Panc1 (cell line): ENCODE measurements at regions not wholly inside any gene's neighbourhood (a gene's known extent, or its start where the extent isn't known, plus 50 kb on each side); places are given as distances from the start of the nearest gene placed in this dataset.

Experiments
- ATAC-seq: fragments of 200-7000 bp; cut with Tn5 transposase; 2 replicates; pipeline ENCODE4 v1.9.1; 2020; ENCODE audit warnings: mild to moderate bottlenecking, moderate library complexity
- BruUV-seq: library from RNA; stranded (reverse); fragments of 400-500 nt; replicated peaks from 2 replicates; lab custom pipeline; 2021; lab: Mats Ljungman, UMichigan
- CTCF ChIA-PET: fragments of 300-600 bp; sonication (Branson Sonifier 250); formaldehyde crosslinking; loops from one replicate; lab custom pipeline; 2022; ENCODE audit warnings: antibody characterized with exemption; lab: Charles Lee
- POLR2A ChIA-PET: fragments of 300-600 bp; sonication (Branson Sonifier 250); formaldehyde crosslinking; loops from one replicate; lab custom pipeline; 2022; ENCODE audit warnings: antibody characterized with exemption; lab: Charles Lee
- DNase-seq: peaks from one replicate; pipeline ENCODE4 v3.0.0-alpha.2; 2010; ENCODE audit warnings: low read depth, low spot score
- H3K27ac ChIP-seq: 2 replicates; pipeline ENCODE4 v1.5.1; 2011; ENCODE audit warnings: mild to moderate bottlenecking, low read length, inconsistent platforms
- H3K27me3 ChIP-seq: fragments of 200-500 bp; sonication (Bioruptor generic); 2 replicates; pipeline ENCODE4 v1.6.0; 2014; ENCODE audit warnings: low read length, inconsistent platforms; ENCODE audit not compliant: control insufficient read depth, insufficient read depth
- H3K36me3 ChIP-seq: fragments of 200-500 bp; sonication (Bioruptor generic); 2 replicates; pipeline ENCODE4 v1.5.1; 2014; ENCODE audit warnings: inconsistent platforms, mild to moderate bottlenecking, low read length, moderate library complexity; ENCODE audit not compliant: control insufficient read depth, insufficient read depth
- H3K4me1 ChIP-seq: 2 replicates; pipeline ENCODE4 v1.5.1; 2011; ENCODE audit warnings: inconsistent platforms, mild to moderate bottlenecking, low read length, moderate library complexity; ENCODE audit not compliant: control insufficient read depth, insufficient read depth
- H3K4me3 ChIP-seq, 2 experiments: 2 replicates each; pipeline ENCODE4 v1.5.1; 2011 to 2012; ENCODE audit warnings: low read depth in 2 of 2, low read length in 2 of 2, mild to moderate bottlenecking in 2 of 2, inconsistent platforms in 1 of 2, moderate library complexity in 1 of 2
- H3K9me3 ChIP-seq: fragments of 200-500 bp; sonication (Bioruptor generic); 2 replicates; pipeline ENCODE4 v1.5.1; 2014; ENCODE audit warnings: low read depth, mild to moderate bottlenecking, inconsistent platforms, low read length, moderate library complexity; ENCODE audit not compliant: control insufficient read depth, insufficient read depth
- CTCF ChIP-seq: fragments of 450-650 bp; IDR thresholded peaks from 2 replicates; pipeline ENCODE4 v1.5.1; 2017; ENCODE audit warnings: mild to moderate bottlenecking
- POLR2AphosphoS5 ChIP-seq: IDR thresholded peaks from 2 replicates; pipeline ENCODE4 v1.6.1; 2012; ENCODE audit warnings: mild to moderate bottlenecking, low read depth, low read length, moderate library complexity
- REST ChIP-seq, 2 experiments: IDR thresholded peaks; 2 replicates each; pipeline ENCODE4 v1.6.1; 2011 to 2012; ENCODE audit warnings: low read depth in 2 of 2, control low read depth in 1 of 2, low read length in 1 of 2, mild to moderate bottlenecking in 1 of 2, moderate library complexity in 1 of 2; ENCODE audit not compliant: insufficient read depth in 1 of 2
- SIN3A ChIP-seq: IDR thresholded peaks from 2 replicates; pipeline ENCODE4 v1.6.1; 2012; ENCODE audit warnings: low read depth, mild to moderate bottlenecking, low read length, moderate library complexity, borderline replicate concordance; ENCODE audit not compliant: insufficient read depth
- TCF7L2 ChIP-seq: IDR thresholded peaks from 2 replicates; pipeline ENCODE4 v1.6.1; 2011; ENCODE audit warnings: mild to moderate bottlenecking, low read depth, low read length, inconsistent platforms
- in situ Hi-C: cut with HindIII; loops from 2 replicates; pipeline ENCODE4 v1.10.0; 2016; ENCODE audit warnings: low sequenced_read_pairs, low pct_unique_long_range_greater_than_20kb
- intact Hi-C: fragments of 100-400 bp; cut with micrococcal nuclease; formaldehyde crosslinking; loops from one replicate; pipeline ENCODE4 v1.10.0; 2022; ENCODE audit not compliant: unreplicated experiment

GRCh38 chr18:77339623-77340022 lies 90.0 kb downstream of the GALR1 start:
- ChIA-PET POLR2A (no interaction called here), CTCF (no interaction called here)
- no peaks in the 10 kb centered on the region for H3K4me1 ChIP-seq
- no peak for ATAC-seq
- H3K27ac ChIP-seq = no peak overlapping the region
- DNase-seq = no peak
- no TSS peak for BruUV-seq
- H3K27me3 ChIP-seq = no peaks in the 10 kb centered on the region
- TF ChIP-seq TCF7L2 = no peak
- no peak for TF ChIP-seq CTCF
- no peak for TF ChIP-seq REST (IDR thresholded peaks at IDR 0.05; ENCODE audit: insufficient read depth in 1 of 2, low read depth in 2 of 2, low read length in 1 of 2)
- no peak for TF ChIP-seq SIN3A
- H3K9me3 ChIP-seq = no peaks in the 10 kb centered on the region
- H3K36me3 ChIP-seq = no peaks in the 10 kb centered on the region
- in situ Hi-C loops (no loop called here), intact Hi-C loops (no loop called here)
- no peak overlapping the region for H3K4me3 ChIP-seq

GRCh38 chr18:77340815-77341214 lies 91.2 kb downstream of the GALR1 start:
- ChIA-PET CTCF (interaction anchor here (0.7 kb wide), 1 partner anchor 721 kb away, joined by 3 read pairs; no protein-coding TSS in a partner anchor), POLR2A (no interaction called here)
- Histone ChIP-seq H3K27ac (no peak overlapping the region), H3K4me3 (no peak overlapping the region), H3K9me3 (no peaks in the 10 kb centered on the region), H3K27me3 (no peaks in the 10 kb centered on the region), H3K36me3 (no peaks in the 10 kb centered on the region), H3K4me1 (no peaks in the 10 kb centered on the region)
- no peak for ATAC-seq
- DNase-seq = no peak
- in situ Hi-C loops (no loop called here), intact Hi-C loops (no loop called here)
- no peak for TF ChIP-seq REST (IDR thresholded peaks at IDR 0.05; ENCODE audit: insufficient read depth in 1 of 2, low read depth in 2 of 2, low read length in 1 of 2)
- TF ChIP-seq TCF7L2 = no peak
- no peak for TF ChIP-seq CTCF
- TF ChIP-seq SIN3A = no peak
- no peak for TF ChIP-seq POLR2AphosphoS5
- BruUV-seq = no TSS peak
